ENCODE measurements at regions not wholly inside any gene's neighbourhood (a gene's known extent, or its start where the extent isn't known, plus 50 kb on each side); places are given as distances from the start of the nearest gene placed in this dataset.

DNA sequence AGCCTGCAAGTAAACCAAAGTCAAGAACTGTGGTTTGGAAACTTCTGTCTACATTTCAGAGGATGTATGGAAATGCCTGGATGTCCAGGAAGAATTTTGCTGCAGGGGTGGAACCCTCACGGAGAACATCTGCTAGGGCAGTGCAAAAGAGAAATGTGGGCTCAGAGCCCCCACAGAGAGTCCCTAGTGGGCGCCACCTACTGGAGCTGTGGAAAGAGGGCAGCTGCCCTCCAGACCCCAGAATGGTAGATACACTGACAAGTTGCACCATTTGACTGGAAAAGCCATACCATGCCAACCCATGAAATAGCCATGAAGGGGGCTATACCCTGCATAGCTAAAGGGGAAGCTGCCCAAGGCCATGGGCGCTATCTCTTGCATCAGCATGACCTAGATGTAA lies 1672.4 kb downstream of the KCNT2 start:
- no peaks in the 10 kb centered on the region for H3K27me3 ChIP-seq (ENCODE audit: control insufficient read depth in 2 of 2, insufficient read depth in 2 of 2, low read length in 2 of 2)
- H3K27ac ChIP-seq (ENCODE audit: extremely low read depth, low read depth, low read length): no peak overlapping the region
- BruUV-seq (replicated peaks): no TSS peak
- TF ChIP-seq ZNF124 (CRISPR knock-in tag; IDR thresholded peaks at IDR 0.05): no peak
- TF ChIP-seq, protein P1, sequence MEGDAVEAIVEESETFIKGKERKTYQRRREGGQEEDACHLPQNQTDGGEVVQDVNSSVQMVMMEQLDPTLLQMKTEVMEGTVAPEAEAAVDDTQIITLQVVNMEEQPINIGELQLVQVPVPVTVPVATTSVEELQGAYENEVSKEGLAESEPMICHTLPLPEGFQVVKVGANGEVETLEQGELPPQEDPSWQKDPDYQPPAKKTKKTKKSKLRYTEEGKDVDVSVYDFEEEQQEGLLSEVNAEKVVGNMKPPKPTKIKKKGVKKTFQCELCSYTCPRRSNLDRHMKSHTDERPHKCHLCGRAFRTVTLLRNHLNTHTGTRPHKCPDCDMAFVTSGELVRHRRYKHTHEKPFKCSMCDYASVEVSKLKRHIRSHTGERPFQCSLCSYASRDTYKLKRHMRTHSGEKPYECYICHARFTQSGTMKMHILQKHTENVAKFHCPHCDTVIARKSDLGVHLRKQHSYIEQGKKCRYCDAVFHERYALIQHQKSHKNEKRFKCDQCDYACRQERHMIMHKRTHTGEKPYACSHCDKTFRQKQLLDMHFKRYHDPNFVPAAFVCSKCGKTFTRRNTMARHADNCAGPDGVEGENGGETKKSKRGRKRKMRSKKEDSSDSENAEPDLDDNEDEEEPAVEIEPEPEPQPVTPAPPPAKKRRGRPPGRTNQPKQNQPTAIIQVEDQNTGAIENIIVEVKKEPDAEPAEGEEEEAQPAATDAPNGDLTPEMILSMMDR (IDR thresholded peaks at IDR 0.05 in 2 of 3, conservative IDR thresholded peaks at IDR 0.05 in 1 of 3; ENCODE audit: insufficient read depth in 2 of 3, low read depth in 1 of 3, low read length in 3 of 3): 0 out of 6 replicates have a peak, but pooled peaks of 1 of the 3 experiments have one; percentile 34
- no peak for TF ChIP-seq DDX20 (tag; IDR thresholded peaks at IDR 0.05; ENCODE audit: low read depth)
- TF ChIP-seq L3MBTL2 (IDR thresholded peaks at IDR 0.05): no peak
- peak in 1 of 2 experiments; percentile 32; a peak in 1 of 4 replicates for TF ChIP-seq RAD21 (CRISPR knock-in tag; conservative IDR thresholded peaks at IDR 0.05 in 1 of 2, IDR thresholded peaks at IDR 0.05 in 1 of 2)
- in situ Hi-C loops (cut with MboI): no loop called here
- H2AFZ ChIP-seq (ENCODE audit: low read depth, low read length): no peak overlapping the region
- no peak for FAIRE-seq
- no peaks in the 10 kb centered on the region for H3K36me3 ChIP-seq (ENCODE audit: control insufficient read depth, insufficient read depth, low read length)
- H3K79me2 ChIP-seq (ENCODE audit: control insufficient read depth, insufficient read depth, low read length): no peaks in the 10 kb centered on the region
- H3K4me1 ChIP-seq (replicated peaks in 1 of 2; ENCODE audit: control insufficient read depth in 2 of 2, insufficient read depth in 2 of 2, low read length in 2 of 2): no peaks in the 10 kb centered on the region
- no peaks in the 10 kb centered on the region for H4K20me1 ChIP-seq (replicated peaks; ENCODE audit: control insufficient read depth, insufficient read depth, low read length)
- peak in 1 of 4 experiments; percentile 11 for DNase-seq (ENCODE audit: extremely low read depth in 1 of 4, low spot score in 3 of 4)
- intact Hi-C loops (cut with micrococcal nuclease): no loop called here
- ATAC-seq: no peak
- ChIA-PET POLR2A (interaction anchor here (0.6 kb wide), 1 partner anchor 55 kb away, joined by 3 read pairs; no protein-coding TSS in a partner anchor), CTCF (ENCODE audit: low intra/inter-chr PET ratio) (no interaction called here)
- no peaks in the 10 kb centered on the region for H3K9me1 ChIP-seq (ENCODE audit: control insufficient read depth, insufficient read depth, low read length)
- WGBS (ENCODE audit: insufficient coverage, low coverage, missing lambda C conversion rate): 0% methylated on average over 3 of the region's 3 CpGs
- no peak overlapping the region for H3K9ac ChIP-seq (ENCODE audit: insufficient read depth in 1 of 2, low read depth in 2 of 2, low read length in 2 of 2)
- no peak overlapping the region for H3K4me3 ChIP-seq
- H3K9me3 ChIP-seq (replicated peaks; ENCODE audit: control insufficient read depth, insufficient read depth, low read depth, low read length): no peaks in the 10 kb centered on the region
- H3K4me2 ChIP-seq (ENCODE audit: insufficient read depth, low read length): no peak overlapping the region

Measured in K562 (cell line).